ENCODE measurements at regions not wholly inside any gene's neighbourhood (a gene's known extent, or its start where the extent isn't known, plus 50 kb on each side); places are given as distances from the start of the nearest gene placed in this dataset.
"Not testable (repeated sequence)": the region's sequence is repeated elsewhere in the genome, so short reads cannot be mapped to it uniquely, and the experiment has no call there.

- DNase-seq (ENCODE audit: low spot score), result no peak
These were observed 91.4 kb upstream of the LHX1 start for GRCh38 chr17:36845916-36846315.

- no peak for DNase-seq (ENCODE audit: low spot score)
These were observed 90.6 kb upstream of the LHX1 start for GRCh38 chr17:36846410-36847292.

- no peak for DNase-seq (ENCODE audit: low spot score)
These were observed 89.0 kb upstream of the LHX1 start for GRCh38 chr17:36848008-36848902.

- not testable (repeated sequence) for DNase-seq (ENCODE audit: low spot score)
These were observed 88.3 kb upstream of the LHX1 start for GRCh38 chr17:36849020-36849419.

- peak; percentile 41 for DNase-seq (ENCODE audit: low spot score)
These were observed 87.4 kb upstream of the LHX1 start for GRCh38 chr17:36849871-36850348.

- peak; percentile 61 for DNase-seq (ENCODE audit: low spot score)
These were observed 86.5 kb upstream of the LHX1 start for GRCh38 chr17:36850790-36851189.

GRCh38 chr17:36851250-36851649 is 86.0 kb upstream of the LHX1 start:
- DNase-seq (ENCODE audit: low spot score), result no peak

- not testable (repeated sequence) for DNase-seq (ENCODE audit: low spot score)
These were observed 84.8 kb upstream of the LHX1 start for GRCh38 chr17:36852478-36852877.

- no peak for DNase-seq (ENCODE audit: low spot score)
These were observed 82.3 kb upstream of the LHX1 start for GRCh38 chr17:36854982-36855381.

- DNase-seq (ENCODE audit: low spot score), result no peak
These were observed 81.8 kb upstream of the LHX1 start for GRCh38 chr17:36855459-36855858.

- no peak for DNase-seq (ENCODE audit: low spot score)
These were observed 81.1 kb upstream of the LHX1 start for GRCh38 chr17:36856222-36856621.

- no peak for DNase-seq (ENCODE audit: low spot score)
These were observed 80.3 kb upstream of the LHX1 start for GRCh38 chr17:36856903-36857381.

- no peak for DNase-seq (ENCODE audit: low spot score)
These were observed 79.6 kb upstream of the LHX1 start for GRCh38 chr17:36857698-36858097.

- no peak for DNase-seq (ENCODE audit: low spot score)
These were observed 78.9 kb upstream of the LHX1 start for GRCh38 chr17:36858119-36859002.

GRCh38 chr17:36859003-36859300 is 78.3 kb upstream of the LHX1 start:
- DNase-seq (ENCODE audit: low spot score), result no peak

GRCh38 chr17:36859706-36860105 is 77.6 kb upstream of the LHX1 start:
- DNase-seq (ENCODE audit: low spot score), result no peak

GRCh38 chr17:36861531-36861930 is 75.7 kb upstream of the LHX1 start:
- DNase-seq (ENCODE audit: low spot score), result no peak

GRCh38 chr17:36862116-36862920 is 75.0 kb upstream of the LHX1 start:
- DNase-seq (ENCODE audit: low spot score), result no peak

- no peak for DNase-seq (ENCODE audit: low spot score)
These were observed 74.1 kb upstream of the LHX1 start for GRCh38 chr17:36863131-36863530.

GRCh38 chr17:36863676-36864612 is 73.3 kb upstream of the LHX1 start:
- no peak for DNase-seq (ENCODE audit: low spot score)
